Trophoblast cell (in vitro differentiated cells and primary cell): ENCODE measurements at regions not wholly inside any gene's neighbourhood (a gene's known extent, or its start where the extent isn't known, plus 50 kb on each side); places are given as distances from the start of the nearest gene placed in this dataset.
A peak's percentile ranks its signal among the peaks of the same experiment; 100 is the strongest.

Experiments
- DNase-seq, 2 donors: peaks; one replicate each; pipeline ENCODE4 v3.0.0-alpha.2; 2016
- H2AFZ ChIP-seq: 2 replicates; pipeline ENCODE4 v1.6.1; 2013; ENCODE audit warnings: low read length, moderate library complexity, mild to moderate bottlenecking; ENCODE audit not compliant: insufficient read depth, poor library complexity
- H2AK5ac ChIP-seq: 2 replicates; pipeline ENCODE4 v1.6.1; 2013; ENCODE audit warnings: mild to moderate bottlenecking, low read length
- H2BK120ac ChIP-seq: 2 replicates; pipeline ENCODE4 v1.6.1; 2013; ENCODE audit warnings: low read length, mild to moderate bottlenecking, moderate library complexity; ENCODE audit not compliant: insufficient read depth, poor library complexity
- H2BK12ac ChIP-seq: 2 replicates; pipeline ENCODE4 v1.6.1; 2013; ENCODE audit warnings: mild to moderate bottlenecking, low read length, moderate library complexity
- H2BK5ac ChIP-seq: 2 replicates; pipeline ENCODE4 v1.6.1; 2013; ENCODE audit warnings: low read length, low read depth, moderate library complexity, mild to moderate bottlenecking; ENCODE audit not compliant: poor library complexity
- H3K14ac ChIP-seq: 2 replicates; pipeline ENCODE4 v1.6.1; 2013; ENCODE audit warnings: mild to moderate bottlenecking, low read length
- H3K18ac ChIP-seq: 2 replicates; pipeline ENCODE4 v1.6.1; 2013; ENCODE audit warnings: mild to moderate bottlenecking, low read length
- H3K23ac ChIP-seq: 2 replicates; pipeline ENCODE4 v1.6.1; 2013; ENCODE audit warnings: low read length
- H3K27ac ChIP-seq: 2 replicates; pipeline ENCODE4 v1.5.1; 2013; ENCODE audit warnings: low read depth, mild to moderate bottlenecking, inconsistent platforms, low read length, moderate library complexity
- H3K27me3 ChIP-seq: 2 replicates; pipeline ENCODE4 v1.6.1; 2013; ENCODE audit warnings: inconsistent platforms, mild to moderate bottlenecking, low read length, moderate library complexity; ENCODE audit not compliant: insufficient read depth
- H3K36me3 ChIP-seq, 2 experiments: 1 replicate in 1 of 2; 2 replicates in 1 of 2; pipeline ENCODE4 v1.6.1; 2013; ENCODE audit warnings: low read length in 2 of 2, mild to moderate bottlenecking in 2 of 2, moderate library complexity in 1 of 2; ENCODE audit not compliant: insufficient read depth in 2 of 2, control insufficient read depth in 1 of 2
- H3K4ac ChIP-seq: 2 replicates; pipeline ENCODE4 v1.6.1; 2013; ENCODE audit warnings: low read depth, mild to moderate bottlenecking, low read length, moderate library complexity
- H3K4me1 ChIP-seq, 2 experiments: 1 replicate in 1 of 2; 2 replicates in 1 of 2; pipeline ENCODE4 v1.6.1; 2013; ENCODE audit warnings: low read length in 2 of 2, mild to moderate bottlenecking in 2 of 2, moderate library complexity in 1 of 2; ENCODE audit not compliant: insufficient read depth in 2 of 2, control insufficient read depth in 1 of 2
- H3K4me2 ChIP-seq: 2 replicates; pipeline ENCODE4 v1.6.1; 2013; ENCODE audit warnings: inconsistent platforms, mild to moderate bottlenecking, low read length, moderate library complexity
- H3K4me3 ChIP-seq: 2 replicates; pipeline ENCODE4 v1.5.1; 2013; ENCODE audit warnings: mild to moderate bottlenecking, low read depth, low read length, inconsistent platforms
- H3K79me1 ChIP-seq: one replicate; pipeline ENCODE4 v1.6.1; 2013; ENCODE audit warnings: low read length
- H3K79me2 ChIP-seq: 2 replicates; pipeline ENCODE4 v1.6.1; 2013; ENCODE audit warnings: low read length, mild to moderate bottlenecking; ENCODE audit not compliant: control insufficient read depth, insufficient read depth, poor library complexity
- H3K9ac ChIP-seq: 2 replicates; pipeline ENCODE4 v1.6.1; 2013; ENCODE audit warnings: mild to moderate bottlenecking, low read length
- H3K9me3 ChIP-seq: 2 replicates; pipeline ENCODE4 v1.6.1; 2013; ENCODE audit warnings: low read depth, mild to moderate bottlenecking, control low read depth, inconsistent platforms, low read length; ENCODE audit not compliant: insufficient read depth
- H4K12ac ChIP-seq: 2 replicates; pipeline ENCODE4 v1.6.1; 2013; ENCODE audit warnings: low read depth, mild to moderate bottlenecking, low read length, moderate library complexity
- H4K8ac ChIP-seq: 2 replicates; pipeline ENCODE4 v1.6.1; 2013; ENCODE audit warnings: low read depth, mild to moderate bottlenecking, low read length, moderate library complexity
- H4K91ac ChIP-seq: one replicate; pipeline ENCODE4 v1.6.1; 2013; ENCODE audit warnings: low read depth, mild to moderate bottlenecking, low read length, moderate library complexity
- WGBS: extraction: QIAGEN DNeasy Blood & Tissue Kit; methylation state at CpG from one replicate; pipeline ENCODE4 v1.1.7; 2013; ENCODE audit warnings: missing lambda C conversion rate; ENCODE audit not compliant: insufficient read length, insufficient coverage; ENCODE audit errors: extremely low coverage; 5-methylcytosine and 5-hydroxymethylcytosine counted together

DNA sequence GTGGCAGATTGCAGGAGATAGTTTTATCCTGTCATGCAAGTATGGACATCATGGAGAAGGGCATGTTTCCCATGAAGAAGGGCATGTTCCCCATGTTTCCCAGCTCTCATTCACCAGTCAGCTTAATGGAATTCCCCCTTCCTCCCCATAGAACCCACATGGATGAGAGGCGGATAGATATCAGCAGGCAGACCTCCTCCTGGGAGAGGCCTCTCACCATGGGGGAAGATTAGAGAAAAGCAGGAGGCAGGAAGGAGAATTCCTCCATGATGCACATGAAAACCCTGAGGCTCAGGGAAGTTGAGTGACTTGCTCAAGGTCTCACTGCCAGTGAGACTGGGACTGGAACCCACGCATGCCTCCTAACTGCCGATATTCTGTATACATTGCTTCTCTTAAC, 92.9 kb upstream of the FOXN3 start:
- Histone ChIP-seq H2BK120ac (no peak overlapping the region), H3K23ac (no peak overlapping the region), H3K27ac (no peak overlapping the region), H2AFZ (no peak overlapping the region), H2BK12ac (no peak overlapping the region), H3K4ac (no peak overlapping the region), H3K18ac (no peak overlapping the region), H3K79me2 (no peaks in the 10 kb centered on the region), H3K9ac (no peak overlapping the region), H4K12ac (no peak overlapping the region), H3K4me1 (no peaks in the 10 kb centered on the region), H2AK5ac (no peak overlapping the region), H4K91ac (no peak overlapping the region), H3K9me3 (no peaks in the 10 kb centered on the region), H3K36me3 (no peaks in the 10 kb centered on the region), H4K8ac (no peak overlapping the region), H3K14ac (no peak overlapping the region), H2BK5ac (no peak overlapping the region), H3K27me3 (no peaks in the 10 kb centered on the region), H3K4me2 (no peak overlapping the region), H3K4me3 (no peak overlapping the region), H3K79me1 (no peaks in the 10 kb centered on the region)
- no peak for DNase-seq
- WGBS, result no CpG with 5 or more reads among the region's 3 CpGs

DNA sequence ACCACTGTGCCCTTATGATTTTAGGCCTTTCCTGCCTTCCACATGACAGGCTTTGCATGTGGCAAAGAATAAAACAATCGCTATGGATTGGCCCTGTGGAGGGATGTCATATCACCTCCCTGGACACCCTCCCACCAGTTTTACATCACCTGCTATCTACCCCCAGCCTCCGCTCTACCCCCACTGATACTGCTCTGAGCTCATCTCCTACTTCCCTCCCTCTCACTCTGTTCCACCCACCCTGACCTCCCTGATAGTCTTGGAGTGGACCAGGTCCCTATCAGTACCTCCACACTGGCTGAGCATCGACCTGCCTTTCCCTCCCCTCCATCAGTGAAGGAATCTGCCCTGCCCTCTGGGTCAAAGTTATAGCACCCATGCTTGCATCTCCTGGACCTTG, 91.8 kb upstream of the FOXN3 start:
- no peaks in the 10 kb centered on the region for H3K4me1 ChIP-seq
- H2BK5ac ChIP-seq, result no peak overlapping the region
- no peak overlapping the region for H2AK5ac ChIP-seq
- no peaks in the 10 kb centered on the region for H3K27me3 ChIP-seq
- H3K79me2 ChIP-seq, result no peaks in the 10 kb centered on the region
- no peak overlapping the region for H3K4ac ChIP-seq
- H4K12ac ChIP-seq, result no peak overlapping the region
- no peaks in the 10 kb centered on the region for H3K9me3 ChIP-seq
- WGBS, result no CpG with 5 or more reads among the region's 3 CpGs
- no peaks in the 10 kb centered on the region for H3K36me3 ChIP-seq
- no peaks in the 10 kb centered on the region for H3K79me1 ChIP-seq
- H3K18ac ChIP-seq, result no peak overlapping the region
- no peak overlapping the region for H3K14ac ChIP-seq
- H2BK120ac ChIP-seq, result no peak overlapping the region
- H2BK12ac ChIP-seq, result no peak overlapping the region
- H2AFZ ChIP-seq, result no peak overlapping the region
- no peak overlapping the region for H3K23ac ChIP-seq
- no peak overlapping the region for H3K4me3 ChIP-seq
- no peak overlapping the region for H3K4me2 ChIP-seq
- no peak overlapping the region for H3K9ac ChIP-seq
- H4K8ac ChIP-seq, result no peak overlapping the region
- no peak for DNase-seq
- H3K27ac ChIP-seq, result no peak overlapping the region
- H4K91ac ChIP-seq, result no peak overlapping the region

DNA sequence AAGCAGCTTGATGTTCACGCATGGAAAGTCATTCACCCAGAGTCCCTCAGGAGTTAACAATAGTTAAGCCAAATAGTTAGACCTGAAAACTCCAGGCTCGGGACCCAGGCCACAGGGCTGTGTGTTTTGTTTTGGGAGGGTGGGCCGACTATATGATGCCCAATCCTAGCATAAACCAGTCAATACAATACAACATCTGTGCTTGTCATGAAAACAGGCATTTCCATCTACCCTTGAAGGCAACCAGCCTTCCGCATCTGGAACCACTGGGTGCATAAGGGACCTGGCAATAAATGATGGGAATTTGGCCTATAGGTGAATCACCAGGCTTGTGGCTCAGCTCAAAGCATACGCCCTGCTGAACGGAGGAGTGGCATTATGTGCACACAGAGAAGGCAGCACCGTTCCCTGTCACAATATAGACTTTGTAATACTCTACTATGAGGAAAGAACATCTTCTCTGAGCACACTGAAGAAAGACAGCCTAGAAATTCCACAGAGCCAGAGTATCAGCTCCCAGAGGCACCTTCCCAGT, 91.0 kb upstream of the FOXN3 start:
- DNase-seq, result peak; percentile 37 to 43
- H3K4me3 ChIP-seq, result no peak overlapping the region
- WGBS, result no CpG with 5 or more reads among the region's 7 CpGs
- H3K27ac ChIP-seq, result no peak overlapping the region
- no peak overlapping the region for H3K23ac ChIP-seq
- no peak overlapping the region for H3K9ac ChIP-seq
- no peaks in the 10 kb centered on the region for H3K79me2 ChIP-seq
- H4K8ac ChIP-seq, result no peak overlapping the region
- H2BK12ac ChIP-seq, result no peak overlapping the region
- no peak overlapping the region for H4K91ac ChIP-seq
- H3K79me1 ChIP-seq, result no peaks in the 10 kb centered on the region
- H2BK5ac ChIP-seq, result no peak overlapping the region
- no peaks in the 10 kb centered on the region for H3K4me1 ChIP-seq
- no peak overlapping the region for H3K4ac ChIP-seq
- no peak overlapping the region for H3K14ac ChIP-seq
- H3K4me2 ChIP-seq, result no peak overlapping the region
- no peaks in the 10 kb centered on the region for H3K27me3 ChIP-seq
- H3K18ac ChIP-seq, result no peak overlapping the region
- no peak overlapping the region for H4K12ac ChIP-seq
- H3K9me3 ChIP-seq, result no peaks in the 10 kb centered on the region
- no peaks in the 10 kb centered on the region for H3K36me3 ChIP-seq
- H2AK5ac ChIP-seq, result no peak overlapping the region
- no peak overlapping the region for H2BK120ac ChIP-seq
- H2AFZ ChIP-seq, result no peak overlapping the region

DNA sequence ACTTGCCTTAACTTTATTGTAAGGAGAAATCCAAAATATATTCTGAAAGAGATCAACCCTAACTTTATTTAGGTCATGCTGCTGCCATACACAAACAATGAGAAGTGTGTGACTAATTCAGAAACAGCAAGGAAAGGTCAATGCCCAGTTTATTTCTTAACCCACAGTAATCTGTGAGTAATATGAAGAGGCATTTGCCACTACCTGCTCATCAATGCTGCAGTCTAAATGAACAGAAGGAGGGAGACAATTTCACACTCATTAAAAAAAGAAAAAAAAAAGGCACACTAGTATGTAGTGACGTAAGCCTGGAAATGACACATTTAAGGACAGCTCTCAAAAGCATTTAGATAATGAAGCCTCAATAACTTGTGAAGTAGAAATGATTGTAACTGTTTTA, 90.5 kb upstream of the FOXN3 start:
- no peak overlapping the region for H2AFZ ChIP-seq
- H3K27ac ChIP-seq, result no peak overlapping the region
- no peaks in the 10 kb centered on the region for H3K79me1 ChIP-seq
- no peak overlapping the region for H2BK5ac ChIP-seq
- no peaks in the 10 kb centered on the region for H3K36me3 ChIP-seq
- no peak overlapping the region for H3K9ac ChIP-seq
- H3K4me1 ChIP-seq, result no peaks in the 10 kb centered on the region
- no peak overlapping the region for H4K12ac ChIP-seq
- H4K91ac ChIP-seq, result no peak overlapping the region
- no peak overlapping the region for H2AK5ac ChIP-seq
- H3K4me2 ChIP-seq, result no peak overlapping the region
- no peak overlapping the region for H3K4me3 ChIP-seq
- H2BK12ac ChIP-seq, result no peak overlapping the region
- no peak overlapping the region for H2BK120ac ChIP-seq
- no peaks in the 10 kb centered on the region for H3K27me3 ChIP-seq
- no peak overlapping the region for H3K18ac ChIP-seq
- no peak overlapping the region for H3K4ac ChIP-seq
- H3K79me2 ChIP-seq, result no peaks in the 10 kb centered on the region
- no CpG with 5 or more reads among the region's 1 CpG for WGBS
- H4K8ac ChIP-seq, result no peak overlapping the region
- no peak overlapping the region for H3K23ac ChIP-seq
- H3K14ac ChIP-seq, result no peak overlapping the region
- DNase-seq, result peak in 1 of 2 donors; percentile 74
- H3K9me3 ChIP-seq, result no peaks in the 10 kb centered on the region
